Neural cell (in vitro differentiated cells): ENCODE measurements at regions not wholly inside any gene's neighbourhood (a gene's known extent, or its start where the extent isn't known, plus 50 kb on each side); places are given as distances from the start of the nearest gene placed in this dataset.

Experiments used
- CTCF ChIP-seq: fragments of 450-650 bp; IDR thresholded peaks from 2 replicates; pipeline ENCODE4 v1.5.1; 2014; ENCODE audit warnings: antibody characterized with exemption, mild to moderate bottlenecking, moderate library complexity; ENCODE audit not compliant: poor library complexity, severe bottlenecking
- EZH2 ChIP-seq: fragments of 200-600, 300-800 bp; shearing (Covaris generic), sonication (generic); IDR thresholded peaks from 2 replicates; pipeline ENCODE4 v1.6.1; 2014; ENCODE audit warnings: antibody characterized with exemption, low read length, borderline replicate concordance, mild to moderate bottlenecking; ENCODE audit not compliant: insufficient read depth, poor library complexity, severe bottlenecking
- POLR2AphosphoS5 ChIP-seq: IDR thresholded peaks from 2 replicates; pipeline ENCODE4 v1.6.1; 2012
- REST ChIP-seq: IDR thresholded peaks from 2 replicates; pipeline ENCODE4 v1.6.1; 2012; ENCODE audit warnings: borderline replicate concordance

GRCh38 chr5:30594331-30594730, 599.2 kb upstream of the CDH6 start:
- TF ChIP-seq POLR2AphosphoS5 (no peak), CTCF (no peak), REST (no peak), EZH2 (no peak)
